ENCODE measurements at regions not wholly inside any gene's neighbourhood (a gene's known extent, or its start where the extent isn't known, plus 50 kb on each side); places are given as distances from the start of the nearest gene placed in this dataset.

GRCh38 chr4:178333355-178333754 is 891.1 kb upstream of the AGA start:
- no peak overlapping the region for H3K4me3 ChIP-seq (ENCODE audit: low read depth, low read length)
- TF ChIP-seq, protein P1, sequence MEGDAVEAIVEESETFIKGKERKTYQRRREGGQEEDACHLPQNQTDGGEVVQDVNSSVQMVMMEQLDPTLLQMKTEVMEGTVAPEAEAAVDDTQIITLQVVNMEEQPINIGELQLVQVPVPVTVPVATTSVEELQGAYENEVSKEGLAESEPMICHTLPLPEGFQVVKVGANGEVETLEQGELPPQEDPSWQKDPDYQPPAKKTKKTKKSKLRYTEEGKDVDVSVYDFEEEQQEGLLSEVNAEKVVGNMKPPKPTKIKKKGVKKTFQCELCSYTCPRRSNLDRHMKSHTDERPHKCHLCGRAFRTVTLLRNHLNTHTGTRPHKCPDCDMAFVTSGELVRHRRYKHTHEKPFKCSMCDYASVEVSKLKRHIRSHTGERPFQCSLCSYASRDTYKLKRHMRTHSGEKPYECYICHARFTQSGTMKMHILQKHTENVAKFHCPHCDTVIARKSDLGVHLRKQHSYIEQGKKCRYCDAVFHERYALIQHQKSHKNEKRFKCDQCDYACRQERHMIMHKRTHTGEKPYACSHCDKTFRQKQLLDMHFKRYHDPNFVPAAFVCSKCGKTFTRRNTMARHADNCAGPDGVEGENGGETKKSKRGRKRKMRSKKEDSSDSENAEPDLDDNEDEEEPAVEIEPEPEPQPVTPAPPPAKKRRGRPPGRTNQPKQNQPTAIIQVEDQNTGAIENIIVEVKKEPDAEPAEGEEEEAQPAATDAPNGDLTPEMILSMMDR (IDR thresholded peaks at IDR 0.05; ENCODE audit: control insufficient read depth, extremely low read depth, insufficient read depth) = no peak
- no peak for DNase-seq (ENCODE audit: low read depth)

DNA sequence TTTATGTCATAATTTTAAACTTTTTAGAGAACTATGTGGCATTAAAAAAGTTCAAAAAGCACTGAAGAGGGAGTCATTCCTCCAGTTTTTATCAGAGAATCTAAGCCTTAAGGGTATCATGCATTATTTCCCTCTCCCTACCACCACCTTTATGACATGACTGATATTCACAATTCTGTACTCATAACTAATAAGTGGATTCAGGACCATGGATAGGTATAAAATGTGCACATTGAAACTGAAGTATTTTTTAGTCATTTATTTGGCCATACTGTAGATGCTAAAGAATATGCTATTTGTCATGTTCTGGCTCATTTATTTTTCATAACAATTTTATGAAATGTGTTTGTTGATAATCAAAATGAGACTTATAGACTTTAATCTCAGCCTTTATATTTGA is 897.5 kb upstream of the AGA start:
- TF ChIP-seq, protein P1 (IDR thresholded peaks at IDR 0.05; ENCODE audit: control insufficient read depth, extremely low read depth, insufficient read depth) = no peak
- no peak overlapping the region for H3K4me3 ChIP-seq (ENCODE audit: low read depth, low read length)
- DNase-seq (ENCODE audit: low read depth) = no peak

- no peak for DNase-seq (ENCODE audit: low read depth)
- TF ChIP-seq, protein P1 (IDR thresholded peaks at IDR 0.05; ENCODE audit: control insufficient read depth, extremely low read depth, insufficient read depth) = no peak
- H3K4me3 ChIP-seq (ENCODE audit: low read depth, low read length) = no peak overlapping the region
Measured at GRCh38 chr4:178340468-178340867, 898.2 kb upstream of the AGA start.

DNA sequence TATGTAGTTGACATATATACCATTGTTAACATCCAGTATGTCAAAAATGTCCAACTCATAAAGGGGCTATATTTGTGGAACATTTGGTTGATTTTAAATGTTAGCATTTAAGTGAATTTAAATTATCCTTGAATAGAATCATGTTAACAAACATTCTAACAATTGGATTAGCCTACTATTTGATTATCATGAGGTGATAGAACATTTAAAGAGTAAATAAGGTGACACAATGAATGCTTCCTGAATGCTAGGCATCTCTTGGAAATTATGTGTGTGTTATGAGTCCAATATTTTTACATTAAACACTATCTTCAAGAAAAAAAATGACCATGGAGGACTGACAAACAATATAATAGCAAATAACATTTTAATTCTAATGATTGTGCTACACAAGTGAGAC is 901.9 kb upstream of the AGA start:
- H3K4me3 ChIP-seq (ENCODE audit: low read depth, low read length) = no peak overlapping the region
- TF ChIP-seq, protein P1 (IDR thresholded peaks at IDR 0.05; ENCODE audit: control insufficient read depth, extremely low read depth, insufficient read depth) = no peak
- DNase-seq (ENCODE audit: low read depth) = no peak

DNA sequence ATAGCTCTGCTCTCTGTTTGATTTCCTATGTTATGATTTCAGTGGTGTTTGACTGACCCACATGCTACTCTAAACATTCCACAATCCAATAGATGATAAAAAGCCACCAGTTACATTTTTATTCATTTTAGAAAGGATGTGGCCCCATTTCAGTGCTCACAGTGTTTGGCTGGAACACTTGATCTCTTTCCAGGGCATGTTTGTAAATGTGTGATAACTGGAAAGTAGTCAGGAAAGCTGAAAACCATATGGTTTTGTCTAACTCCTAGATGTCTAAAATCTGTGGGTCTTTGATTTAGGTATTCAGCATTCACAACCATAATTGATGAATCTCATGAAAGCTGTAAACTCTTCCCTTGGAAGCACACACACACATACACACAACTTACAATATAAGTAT is 904.9 kb upstream of the AGA start:
- H3K4me3 ChIP-seq (ENCODE audit: low read depth, low read length) = no peak overlapping the region
- no peak for DNase-seq (ENCODE audit: low read depth)
- TF ChIP-seq, protein P1 (IDR thresholded peaks at IDR 0.05; ENCODE audit: control insufficient read depth, extremely low read depth, insufficient read depth) = no peak

DNA sequence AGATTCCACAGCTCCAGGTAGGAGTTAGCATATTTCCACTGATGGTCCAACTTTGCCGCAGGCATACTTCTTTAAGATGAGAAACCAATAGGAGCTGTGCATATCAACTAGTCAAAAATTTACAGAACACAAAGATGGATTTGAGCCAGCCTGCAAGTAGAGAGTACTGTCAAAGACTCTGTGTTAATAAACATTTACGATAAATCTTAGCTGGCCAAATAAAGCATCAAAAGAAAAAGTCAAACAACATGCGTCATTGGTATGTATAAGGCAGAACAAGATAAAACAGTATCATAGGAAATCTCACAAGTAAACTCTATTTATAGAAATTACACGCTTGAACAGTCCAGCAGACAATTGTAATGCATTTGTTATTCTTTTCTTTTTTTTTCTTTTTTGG is 907.4 kb upstream of the AGA start:
- TF ChIP-seq, protein P1 (IDR thresholded peaks at IDR 0.05; ENCODE audit: control insufficient read depth, extremely low read depth, insufficient read depth) = no peak
- DNase-seq (ENCODE audit: low read depth) = no peak
- H3K4me3 ChIP-seq (ENCODE audit: low read depth, low read length) = no peak overlapping the region

DNA sequence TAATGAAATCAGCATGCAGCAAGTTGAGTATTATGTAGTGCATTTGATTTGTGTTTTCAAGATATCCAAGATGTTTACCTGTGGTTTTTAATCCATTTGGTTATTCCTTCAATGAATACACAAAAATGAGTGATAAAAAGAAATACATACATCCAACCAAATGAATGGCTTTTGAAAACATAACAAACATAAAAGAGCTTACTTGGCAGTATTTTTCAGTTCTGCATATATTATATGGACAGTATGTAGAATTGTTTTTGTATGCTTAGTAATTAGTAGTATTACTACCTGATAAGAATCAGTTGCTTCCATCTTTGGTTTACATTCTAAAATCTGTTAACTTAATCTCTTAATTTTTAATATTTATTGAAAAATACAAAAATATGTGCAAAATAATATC is 908.9 kb upstream of the AGA start:
- TF ChIP-seq, protein P1 (IDR thresholded peaks at IDR 0.05; ENCODE audit: control insufficient read depth, extremely low read depth, insufficient read depth) = no peak
- H3K4me3 ChIP-seq (ENCODE audit: low read depth, low read length) = no peak overlapping the region
- no peak for DNase-seq (ENCODE audit: low read depth)

All from LNCaP clone FGC (cell line).